SJCRH30 (cell line): ENCODE measurements at regions not wholly inside any gene's neighbourhood (a gene's known extent, or its start where the extent isn't known, plus 50 kb on each side); places are given as distances from the start of the nearest gene placed in this dataset.

Source experiments
- DNase-seq, 2 experiments: peaks; one replicate each; pipeline ENCODE4 v3.0.0-alpha.2; 2015 to 2020
- H3K27ac ChIP-seq: fragments of 250-450 bp; sonication (Bioruptor Pico); 2 replicates; pipeline ENCODE4 v1.5.1; 2020; ENCODE audit warnings: mild to moderate bottlenecking, moderate library complexity
- H3K27me3 ChIP-seq: fragments of 250-450 bp; sonication (Bioruptor Pico); 2 replicates; pipeline ENCODE4 v1.5.1; 2020; ENCODE audit warnings: mild to moderate bottlenecking, moderate library complexity
- H3K36me3 ChIP-seq: fragments of 250-450 bp; sonication (Bioruptor Pico); 2 replicates; pipeline ENCODE4 v1.5.1; 2020; ENCODE audit warnings: mild to moderate bottlenecking, moderate library complexity
- H3K4me1 ChIP-seq: fragments of 250-450 bp; sonication (Bioruptor Pico); 2 replicates; pipeline ENCODE4 v1.5.1; 2020; ENCODE audit warnings: mild to moderate bottlenecking, moderate library complexity
- H3K4me3 ChIP-seq: fragments of 250-450 bp; sonication (Bioruptor Pico); 2 replicates; pipeline ENCODE4 v1.5.1; 2020; ENCODE audit warnings: mild to moderate bottlenecking, moderate library complexity
- H3K9me3 ChIP-seq: fragments of 250-450 bp; sonication (Bioruptor Pico); replicated peaks from 2 replicates; pipeline ENCODE4 v1.5.1; 2020; ENCODE audit warnings: mild to moderate bottlenecking, moderate library complexity

DNA sequence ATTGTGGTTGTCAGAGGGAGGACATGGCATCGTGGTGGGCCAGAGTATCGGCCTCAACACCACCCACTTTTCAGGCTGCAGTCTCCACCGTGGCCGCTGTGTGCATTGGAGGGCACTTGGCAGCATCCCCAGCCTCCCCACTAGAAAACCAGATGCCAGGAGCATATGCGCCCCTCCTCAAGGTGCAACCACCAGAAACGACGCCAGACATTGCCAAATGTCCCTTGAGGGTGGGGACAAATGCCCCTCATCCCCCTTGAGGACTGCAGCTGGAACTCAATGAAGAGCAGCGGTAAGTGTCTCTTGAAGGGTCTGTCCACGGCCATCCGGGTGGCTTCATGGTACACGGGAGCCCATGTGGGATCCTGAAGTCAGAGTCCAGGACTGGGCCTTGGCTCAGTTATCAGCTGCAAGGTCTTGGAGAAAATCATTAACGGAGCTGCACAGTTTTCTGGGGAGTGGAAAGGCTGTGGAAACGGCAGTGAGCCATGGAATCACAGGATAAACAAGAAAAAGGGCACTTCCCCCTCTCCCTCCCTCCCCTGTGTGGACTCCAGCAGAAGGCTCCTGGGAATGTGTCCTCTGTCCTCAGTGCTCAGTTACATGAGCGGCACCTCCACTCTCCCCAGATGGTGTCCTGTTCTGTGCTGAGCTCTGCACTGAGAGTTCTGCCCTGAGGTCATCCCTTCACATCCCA, 324.4 kb upstream of the B3GAT1 start:
- Histone ChIP-seq H3K9me3 (no peaks in the 10 kb centered on the region), H3K27me3 (peaks cover 4% of the 10 kb centered on the region; the same call in 1 of the 2 replicates), H3K4me1 (no peaks in the 10 kb centered on the region), H3K36me3 (no peaks in the 10 kb centered on the region), H3K4me3 (no peak overlapping the region), H3K27ac (no peak overlapping the region)
- DNase-seq: no peak

DNA sequence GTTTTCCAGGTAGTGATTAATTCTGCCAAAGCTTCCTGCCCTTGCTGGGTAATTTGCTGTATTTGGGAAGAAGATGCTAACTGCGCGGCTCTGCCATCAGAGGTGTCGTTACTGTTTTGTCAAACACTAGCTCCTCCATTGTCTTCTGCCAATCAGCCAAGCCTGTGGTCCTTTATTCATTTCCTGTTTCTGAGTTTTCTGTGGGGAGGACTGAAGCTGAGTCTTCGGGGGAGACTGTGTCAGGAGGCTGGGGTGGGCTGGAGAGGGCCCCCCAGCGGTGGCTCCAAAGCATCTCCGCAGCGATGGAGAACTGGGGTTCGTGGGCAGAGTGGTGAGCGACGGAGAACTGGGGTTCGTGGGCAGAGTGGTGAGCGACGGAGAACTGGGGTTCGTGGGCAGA, 322.9 kb upstream of the B3GAT1 start:
- Histone ChIP-seq H3K4me1 (no peaks in the 10 kb centered on the region), H3K27ac (no peak overlapping the region), H3K9me3 (no peaks in the 10 kb centered on the region), H3K4me3 (no peak overlapping the region), H3K36me3 (no peaks in the 10 kb centered on the region), H3K27me3 (peaks cover 4% of the 10 kb centered on the region; the same call in 1 of the 2 replicates)
- DNase-seq: no peak

DNA sequence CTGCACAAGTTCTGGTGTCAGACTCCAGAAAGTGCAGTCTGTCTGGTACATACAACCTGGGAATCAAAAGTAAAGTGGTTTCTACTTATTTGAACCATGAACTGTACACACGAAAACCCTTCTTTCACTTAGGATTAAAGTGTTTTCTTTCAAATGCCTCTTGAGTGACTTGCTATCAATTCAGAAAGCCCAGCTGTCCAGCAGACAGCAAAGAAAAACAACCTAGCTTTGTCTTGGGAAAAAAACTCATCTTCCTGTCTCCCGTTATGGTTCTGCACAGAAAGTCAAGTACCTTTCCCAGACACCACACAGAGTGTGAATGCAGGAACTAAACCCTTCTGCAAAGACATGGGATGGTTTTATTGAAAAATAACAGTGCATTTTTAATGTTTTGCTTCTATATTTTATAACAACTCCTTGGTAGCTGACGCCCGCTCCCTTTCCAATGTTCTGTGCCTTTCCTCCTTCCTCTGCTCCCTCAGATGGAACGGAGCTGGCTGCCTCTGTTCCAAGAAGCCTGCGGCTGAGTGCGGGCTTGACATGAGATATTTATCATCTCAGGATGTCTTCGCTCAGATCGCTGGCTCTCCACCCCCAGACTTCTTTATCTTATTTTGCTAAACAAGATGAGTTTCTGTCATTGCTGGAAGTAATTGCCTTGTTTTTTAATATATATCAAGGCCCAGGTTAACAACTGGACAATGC, 322.3 kb upstream of the B3GAT1 start:
- no peaks in the 10 kb centered on the region for H3K9me3 ChIP-seq
- H3K27me3 ChIP-seq: peaks cover 4% of the 10 kb centered on the region; the same call in 1 of the 2 replicates
- H3K4me1 ChIP-seq: no peaks in the 10 kb centered on the region
- H3K4me3 ChIP-seq: no peak overlapping the region
- no peaks in the 10 kb centered on the region for H3K36me3 ChIP-seq
- DNase-seq: no peak
- H3K27ac ChIP-seq: no peak overlapping the region

DNA sequence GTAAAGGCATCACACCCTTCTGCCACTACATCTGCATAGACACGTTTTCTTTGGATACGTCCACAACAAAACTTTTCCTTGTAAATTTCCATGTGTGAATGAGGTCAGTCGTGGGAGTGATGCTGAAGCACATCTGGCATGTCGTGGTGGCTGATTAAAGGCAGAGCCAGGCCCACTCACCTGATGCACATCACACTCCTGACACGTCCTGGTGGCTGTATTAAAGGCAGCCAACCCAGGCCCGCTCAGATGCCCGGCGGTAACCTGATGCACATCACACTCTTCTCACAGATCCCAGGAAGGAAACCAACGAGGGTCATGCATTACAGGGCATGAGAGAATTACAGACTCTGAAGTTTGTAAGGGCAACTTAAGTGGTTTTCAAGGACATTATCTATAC, 321.6 kb upstream of the B3GAT1 start:
- DNase-seq: no peak
- no peak overlapping the region for H3K4me3 ChIP-seq
- no peaks in the 10 kb centered on the region for H3K4me1 ChIP-seq
- no peak overlapping the region for H3K27ac ChIP-seq
- peaks cover 4% of the 10 kb centered on the region; the same call in 1 of the 2 replicates for H3K27me3 ChIP-seq
- no peaks in the 10 kb centered on the region for H3K36me3 ChIP-seq
- H3K9me3 ChIP-seq: no peaks in the 10 kb centered on the region

DNA sequence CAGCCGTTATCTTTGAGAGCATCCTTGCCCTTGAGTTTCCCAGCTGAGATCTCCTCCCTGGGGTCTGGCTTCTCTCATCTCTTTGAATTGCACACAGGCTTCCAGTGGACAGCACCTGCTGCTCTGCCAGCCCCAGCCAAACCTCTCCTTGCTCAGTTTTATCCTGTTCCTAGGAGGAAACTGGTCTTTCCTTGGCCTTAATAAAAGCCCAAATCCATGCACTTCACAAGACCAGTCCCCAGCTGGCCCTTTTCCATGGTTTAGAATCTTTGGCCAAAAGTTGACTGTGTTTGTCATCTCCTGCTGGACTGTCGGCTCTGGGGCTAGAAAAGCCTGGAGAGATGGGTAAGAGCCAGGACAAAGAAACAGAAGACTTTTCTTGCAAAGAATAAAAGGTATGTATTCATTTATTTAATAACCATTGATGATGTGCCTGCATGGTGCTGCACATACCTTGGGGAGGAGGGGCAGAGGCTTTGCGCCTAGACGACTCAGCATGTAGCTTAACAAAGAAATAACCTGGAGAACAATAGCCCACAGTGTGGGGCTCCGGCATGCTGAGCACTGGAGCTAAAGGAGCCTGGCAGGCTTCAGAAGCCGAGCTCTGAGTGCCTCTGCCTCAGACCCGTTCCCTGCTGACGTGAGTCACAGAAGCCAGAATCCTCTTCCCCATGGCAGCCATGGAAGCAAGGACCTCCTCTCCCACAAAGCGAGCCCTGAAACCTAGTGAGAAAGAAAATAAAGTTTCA, 319.3 kb upstream of the B3GAT1 start:
- H3K27me3 ChIP-seq: peaks cover 4% of the 10 kb centered on the region; the same call in 1 of the 2 replicates
- no peak overlapping the region for H3K27ac ChIP-seq
- no peaks in the 10 kb centered on the region for H3K36me3 ChIP-seq
- H3K4me3 ChIP-seq: no peak overlapping the region
- no peaks in the 10 kb centered on the region for H3K9me3 ChIP-seq
- DNase-seq: no peak
- no peaks in the 10 kb centered on the region for H3K4me1 ChIP-seq

DNA sequence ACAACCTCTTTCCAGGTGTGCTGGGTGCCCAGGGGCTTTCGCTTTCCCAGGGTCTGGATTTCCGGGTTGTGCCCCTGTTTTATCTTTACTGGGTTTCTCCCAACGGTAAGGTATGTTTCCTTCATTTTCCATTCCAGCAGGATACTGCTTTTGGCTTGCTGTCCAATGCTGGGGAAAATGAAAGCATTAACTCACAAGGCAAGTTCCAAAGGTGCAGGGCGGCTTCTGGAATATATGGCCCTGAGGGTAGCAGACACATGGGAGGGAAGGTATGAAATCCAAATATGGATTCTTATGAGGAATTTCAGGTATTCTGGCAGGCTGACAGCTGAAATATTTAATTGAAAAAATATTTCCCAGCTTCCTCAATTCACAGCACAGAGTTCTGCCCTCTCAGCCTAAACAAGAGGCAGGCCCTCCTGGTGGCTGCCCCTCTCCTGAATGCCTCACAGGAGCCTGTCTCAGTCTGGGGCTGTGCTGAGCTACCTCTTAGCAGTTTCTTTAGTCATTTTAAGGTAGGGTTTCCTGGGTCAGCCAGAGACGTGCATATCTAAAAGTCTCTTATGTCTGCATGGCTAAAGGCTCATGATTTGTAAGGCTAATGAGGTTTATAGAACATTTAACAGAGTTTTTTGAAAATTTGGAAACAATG, 318.6 kb upstream of the B3GAT1 start:
- no peaks in the 10 kb centered on the region for H3K36me3 ChIP-seq
- DNase-seq: no peak
- no peaks in the 10 kb centered on the region for H3K4me1 ChIP-seq
- H3K27ac ChIP-seq: no peak overlapping the region
- H3K27me3 ChIP-seq: peaks cover 4% of the 10 kb centered on the region; the same call in 1 of the 2 replicates
- no peak overlapping the region for H3K4me3 ChIP-seq
- H3K9me3 ChIP-seq: no peaks in the 10 kb centered on the region

DNA sequence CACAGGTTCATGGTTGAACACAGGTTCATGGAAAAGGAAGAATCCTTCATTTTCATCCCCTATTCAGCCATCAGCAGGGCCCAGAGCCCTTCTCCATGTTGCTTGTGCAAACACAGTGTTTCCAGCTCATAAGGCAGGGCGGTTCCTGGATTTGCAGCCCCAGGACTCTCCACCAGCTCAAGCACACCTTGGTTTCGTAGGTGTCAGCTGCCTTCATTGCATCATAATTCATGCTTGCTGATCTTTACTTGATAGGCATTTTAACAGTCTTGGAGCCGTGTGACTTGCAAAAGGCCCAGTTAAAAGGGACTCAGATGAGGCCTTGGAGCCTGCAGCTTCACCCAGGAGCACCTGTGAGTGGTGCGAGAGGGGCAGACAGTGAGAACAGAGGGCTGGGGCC, 318.1 kb upstream of the B3GAT1 start:
- Histone ChIP-seq H3K36me3 (no peaks in the 10 kb centered on the region), H3K4me3 (no peak overlapping the region), H3K9me3 (no peaks in the 10 kb centered on the region)

DNA sequence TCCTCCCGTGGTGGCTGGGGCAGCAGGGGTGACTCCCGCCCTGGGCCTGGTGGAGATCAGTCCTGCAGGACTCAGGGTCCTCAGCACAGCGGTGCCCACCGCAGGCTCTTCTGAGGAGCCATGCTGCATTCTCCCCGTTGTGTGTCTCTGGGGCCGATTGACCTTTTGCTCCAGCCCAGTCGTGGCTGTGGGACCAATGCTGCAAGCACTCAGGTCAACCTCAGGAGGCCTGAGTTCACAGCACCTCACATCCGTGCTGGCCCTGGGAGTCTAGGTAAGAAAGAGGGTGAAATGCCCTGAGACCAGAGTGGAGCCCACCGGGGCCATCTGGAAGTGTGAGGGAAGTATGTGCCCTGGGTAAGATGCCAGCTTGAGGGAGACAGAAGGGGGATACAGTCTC, 316.1 kb upstream of the B3GAT1 start:
- Histone ChIP-seq H3K27me3 (peaks cover under 1% of the 10 kb centered on the region; the same call in 1 of the 2 replicates), H3K4me3 (no peak overlapping the region), H3K27ac (no peak overlapping the region), H3K4me1 (no peaks in the 10 kb centered on the region), H3K36me3 (no peaks in the 10 kb centered on the region), H3K9me3 (no peaks in the 10 kb centered on the region)
- DNase-seq: no peak

More for the DNA sequence above, 318.1 kb upstream of the B3GAT1 start:
- H3K27ac ChIP-seq: no peak overlapping the region
- H3K27me3 ChIP-seq: peaks cover 4% of the 10 kb centered on the region; the same call in 1 of the 2 replicates
- DNase-seq: no peak
- H3K4me1 ChIP-seq: no peaks in the 10 kb centered on the region

DNA sequence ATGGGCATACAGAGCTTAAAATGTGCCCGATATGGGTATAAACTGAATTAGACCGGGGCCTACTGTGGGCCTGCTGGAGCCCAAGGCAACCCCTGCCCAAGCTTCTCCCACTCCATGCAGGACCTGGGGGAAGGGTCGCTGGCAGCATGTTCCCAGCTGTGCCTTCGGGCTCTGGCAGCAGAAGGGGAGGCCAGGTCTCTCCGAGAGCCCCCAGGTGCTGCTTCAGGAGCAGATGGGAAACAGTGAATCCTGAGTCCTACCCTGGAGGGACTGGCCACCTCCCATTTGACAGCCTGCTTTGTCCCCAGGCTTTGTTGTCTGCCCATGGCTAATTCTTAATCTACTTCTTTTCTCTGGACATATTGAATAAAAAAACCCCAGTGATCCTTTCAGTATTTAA, 315.6 kb upstream of the B3GAT1 start:
- H3K27ac ChIP-seq: no peak overlapping the region

DNA sequence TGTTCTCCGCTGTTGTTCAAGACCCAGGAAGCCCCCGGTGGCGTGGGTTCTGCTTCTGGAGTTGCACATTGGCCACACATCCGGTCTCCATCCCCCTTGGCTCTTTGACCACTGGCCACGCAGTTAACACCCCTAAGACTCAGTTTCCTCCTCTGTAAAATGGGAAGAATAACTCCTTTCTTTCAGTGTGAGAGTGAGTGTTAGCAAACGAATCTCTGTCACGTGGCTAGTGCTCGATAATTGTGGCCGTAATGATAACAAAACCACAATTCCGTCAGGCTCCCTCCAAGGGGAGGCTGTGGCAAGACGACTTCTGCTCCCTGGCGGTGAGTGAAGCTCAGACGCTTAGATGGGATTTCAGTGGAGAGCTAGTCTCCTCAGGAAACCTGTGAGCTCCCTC, 315.2 kb upstream of the B3GAT1 start:
- no peak overlapping the region for H3K4me3 ChIP-seq
- no peak for DNase-seq
- no peaks in the 10 kb centered on the region for H3K4me1 ChIP-seq
- H3K27ac ChIP-seq: no peak overlapping the region
- no peaks in the 10 kb centered on the region for H3K27me3 ChIP-seq
- no peaks in the 10 kb centered on the region for H3K9me3 ChIP-seq
- no peaks in the 10 kb centered on the region for H3K36me3 ChIP-seq

More for the DNA sequence above, 315.6 kb upstream of the B3GAT1 start:
- Histone ChIP-seq H3K27me3 (no peaks in the 10 kb centered on the region), H3K36me3 (no peaks in the 10 kb centered on the region), H3K4me3 (no peak overlapping the region), H3K9me3 (no peaks in the 10 kb centered on the region), H3K4me1 (no peaks in the 10 kb centered on the region)
- no peak for DNase-seq

DNA sequence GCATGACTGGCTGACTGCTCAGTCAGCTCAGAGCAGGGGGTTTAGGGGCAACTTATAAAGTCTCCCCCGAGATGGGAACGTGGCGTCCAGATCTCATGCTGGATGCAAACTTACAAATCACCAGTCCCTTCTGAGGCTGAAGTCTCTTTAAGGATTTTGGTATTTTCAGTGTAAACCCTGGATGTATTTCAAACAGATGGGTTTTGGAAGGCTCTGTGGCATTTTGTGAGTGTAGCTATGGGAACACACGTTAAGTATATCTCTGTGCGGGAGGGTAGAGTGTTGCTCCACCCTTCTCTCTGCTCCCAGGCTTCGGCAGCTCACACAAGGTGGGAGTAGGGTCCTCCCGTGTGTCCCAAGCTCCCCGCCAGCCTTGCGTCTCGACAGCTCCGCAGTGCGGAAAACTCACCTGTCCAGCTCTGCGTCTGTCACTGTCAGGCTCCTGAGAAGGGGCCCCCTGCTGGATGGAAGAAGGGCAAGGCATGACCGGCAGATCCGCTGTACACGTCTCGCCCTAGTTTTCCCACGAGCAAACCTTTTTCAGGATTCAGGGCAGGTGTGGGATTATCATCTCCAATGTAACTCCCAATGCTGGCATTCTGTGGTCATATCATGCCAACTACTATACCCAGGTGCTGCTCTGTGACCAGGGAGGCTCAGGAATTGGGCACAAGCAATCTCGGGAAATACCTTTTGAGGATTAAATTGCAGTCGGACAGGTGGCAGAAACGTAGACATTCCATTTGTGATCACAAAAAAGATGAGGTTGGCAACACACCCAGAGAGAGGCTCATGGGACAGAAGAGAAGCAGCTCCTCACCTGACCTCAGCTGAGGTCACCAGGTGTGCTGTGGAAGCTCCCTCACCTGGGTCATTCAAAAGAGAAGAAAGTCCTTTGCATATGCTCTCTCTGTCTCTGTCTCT, 313.9 kb upstream of the B3GAT1 start:
- Histone ChIP-seq H3K27me3 (no peaks in the 10 kb centered on the region), H3K36me3 (no peaks in the 10 kb centered on the region), H3K9me3 (no peaks in the 10 kb centered on the region), H3K27ac (no peak overlapping the region), H3K4me1 (no peaks in the 10 kb centered on the region), H3K4me3 (no peak overlapping the region)
- no peak for DNase-seq

DNA sequence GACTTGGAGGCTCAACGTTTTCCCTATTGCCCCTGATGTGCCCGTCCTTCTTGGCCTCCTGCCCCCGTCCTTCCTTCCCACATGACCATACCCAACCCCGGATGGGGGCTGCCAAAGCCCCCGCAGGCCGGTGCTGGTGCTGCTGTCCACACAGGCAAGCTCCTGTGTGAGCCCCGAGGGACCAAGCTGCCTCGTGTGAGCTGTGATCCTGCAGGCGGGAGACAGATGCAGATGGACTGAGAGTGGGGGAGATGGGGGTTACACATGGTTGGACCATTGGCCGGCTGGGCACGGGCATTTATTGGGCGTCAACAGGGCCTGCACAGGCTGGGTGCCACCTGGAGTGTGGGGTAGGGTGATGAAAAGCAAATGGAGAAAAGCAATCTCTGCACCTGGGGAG, 313.2 kb upstream of the B3GAT1 start:
- H3K4me1 ChIP-seq: no peaks in the 10 kb centered on the region
- no peaks in the 10 kb centered on the region for H3K27me3 ChIP-seq
- H3K27ac ChIP-seq: no peak overlapping the region
- no peaks in the 10 kb centered on the region for H3K9me3 ChIP-seq
- no peaks in the 10 kb centered on the region for H3K36me3 ChIP-seq
- no peak overlapping the region for H3K4me3 ChIP-seq
- DNase-seq: no peak

DNA sequence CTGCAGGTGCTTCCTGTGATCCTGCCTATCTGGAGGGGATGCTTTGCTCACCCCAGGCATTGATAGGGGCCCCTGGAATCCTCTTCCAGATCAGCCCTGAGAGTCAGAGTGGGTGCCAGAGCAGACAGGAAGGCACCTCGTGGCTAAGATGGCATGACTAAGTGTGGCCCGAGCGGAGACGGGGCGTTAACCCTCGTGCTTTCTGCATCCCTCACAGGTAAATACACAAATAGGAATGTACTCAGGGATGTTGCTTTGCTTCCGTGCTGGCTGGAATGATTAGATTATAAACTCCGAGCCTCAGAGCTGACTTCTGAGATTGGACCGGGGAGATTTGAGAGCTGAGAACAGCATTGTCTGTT, 312.7 kb upstream of the B3GAT1 start:
- Histone ChIP-seq H3K36me3 (no peaks in the 10 kb centered on the region), H3K9me3 (no peaks in the 10 kb centered on the region), H3K4me3 (no peak overlapping the region), H3K27me3 (no peaks in the 10 kb centered on the region), H3K27ac (no peak overlapping the region), H3K4me1 (no peaks in the 10 kb centered on the region)
- DNase-seq: no peak
